Nucleus accumbens (tissue), 56 donors: ENCODE measurements at regions not wholly inside any gene's neighbourhood (a gene's known extent, or its start where the extent isn't known, plus 50 kb on each side); places are given as distances from the start of the nearest gene placed in this dataset.
A peak's percentile ranks its signal among the peaks of the same experiment; 100 is the strongest.
"Not testable (repeated sequence)": the region's sequence is repeated elsewhere in the genome, so short reads cannot be mapped to it uniquely, and the experiment has no call there.

Experiments used
- DNase-seq, 56 donors: peaks; one replicate each; lab custom pipeline; 2025; lab: John Stamatoyannopoulos, UW

DNA sequence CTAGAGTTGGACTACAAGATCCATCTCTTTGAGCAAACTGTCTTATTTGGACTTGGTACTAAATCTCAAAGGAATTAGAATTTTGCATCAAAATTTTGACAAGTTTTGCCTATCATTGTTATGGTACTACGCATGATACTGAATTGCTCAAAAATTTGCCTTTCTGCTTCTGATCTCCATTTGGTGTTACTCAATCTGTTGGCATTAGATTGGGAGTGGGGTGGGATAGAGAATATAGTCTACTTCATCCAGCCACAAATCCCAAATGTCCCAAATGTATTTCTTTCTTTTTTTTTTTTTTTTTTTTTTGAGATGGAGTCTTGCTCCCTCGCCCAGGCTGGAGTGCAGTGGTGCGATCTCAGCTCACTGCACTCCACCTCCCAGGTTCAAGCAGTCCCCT is 204.8 kb downstream of the TANC2 start:
- DNase-seq = no peak

GRCh38 chr17:63171428-63172393 is 205.7 kb downstream of the TANC2 start:
- no peak for DNase-seq

GRCh38 chr17:63173450-63173849 is 207.4 kb downstream of the TANC2 start:
- DNase-seq = no peak

DNA sequence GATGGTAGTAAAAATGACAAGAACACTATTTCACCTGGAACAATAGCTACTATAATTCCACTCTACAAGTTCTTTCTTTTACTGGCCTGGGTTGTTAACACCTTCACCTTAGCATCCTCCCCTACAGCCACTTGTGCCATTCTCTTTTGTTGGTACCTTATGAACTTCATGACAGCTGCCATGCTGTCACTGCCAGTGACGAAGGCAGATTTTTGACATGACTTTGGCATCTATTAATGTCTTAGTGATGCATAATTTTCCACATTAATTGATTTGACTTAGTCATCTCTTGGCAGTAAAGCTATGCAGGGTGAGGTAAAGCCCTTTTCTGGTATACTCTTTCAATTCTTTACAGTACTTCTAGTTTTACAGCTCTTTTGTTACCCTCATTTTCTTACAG is 207.9 kb downstream of the TANC2 start:
- DNase-seq = no peak

DNA sequence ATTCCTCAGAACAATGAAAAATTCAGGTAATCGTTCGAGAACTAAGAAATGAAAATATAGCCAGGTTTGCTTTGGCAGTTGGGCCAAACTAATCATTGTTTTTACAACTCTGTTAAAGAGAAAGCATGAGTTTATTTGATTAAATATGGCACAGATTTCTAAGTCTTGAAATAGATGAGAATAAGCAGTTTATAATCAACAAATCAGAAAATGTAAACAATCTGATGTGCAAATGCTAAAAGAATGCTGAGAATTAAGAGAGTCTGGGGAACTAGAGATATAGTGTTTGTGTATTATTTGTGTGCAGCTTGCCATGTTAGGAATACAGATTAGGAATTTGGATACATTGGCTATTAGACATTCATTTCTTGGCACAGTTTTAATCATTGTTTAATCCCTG is 212.5 kb downstream of the TANC2 start:
- no peak for DNase-seq

- DNase-seq = peak in 17 of 56 donors; percentile 5 to 63 (median 29)
Observed at GRCh38 chr17:63181856-63182255, 215.8 kb downstream of the TANC2 start.

DNA sequence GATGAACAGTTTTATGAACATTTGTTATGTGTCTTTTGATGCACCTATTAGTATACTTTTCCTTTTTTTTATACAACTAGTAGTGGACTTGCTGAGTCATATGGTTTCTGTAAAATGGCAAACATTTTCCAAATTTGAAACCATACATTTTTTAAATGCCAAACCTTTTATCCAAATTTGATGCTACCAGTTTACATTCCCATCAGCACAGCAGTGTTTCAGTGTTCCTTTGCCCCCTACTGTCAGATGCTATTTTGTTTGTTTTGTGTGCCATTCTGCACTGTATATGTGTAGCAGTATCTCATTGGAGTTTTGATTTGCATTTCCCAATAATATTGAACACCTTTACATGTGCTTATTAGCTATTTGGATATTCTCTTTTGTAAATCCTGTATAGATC is 219.4 kb downstream of the TANC2 start:
- DNase-seq = no peak

- no peak for DNase-seq
Observed at GRCh38 chr17:63189082-63189481, 223.0 kb downstream of the TANC2 start.

GRCh38 chr17:63189930-63190329 is 223.9 kb downstream of the TANC2 start:
- DNase-seq = no peak

DNA sequence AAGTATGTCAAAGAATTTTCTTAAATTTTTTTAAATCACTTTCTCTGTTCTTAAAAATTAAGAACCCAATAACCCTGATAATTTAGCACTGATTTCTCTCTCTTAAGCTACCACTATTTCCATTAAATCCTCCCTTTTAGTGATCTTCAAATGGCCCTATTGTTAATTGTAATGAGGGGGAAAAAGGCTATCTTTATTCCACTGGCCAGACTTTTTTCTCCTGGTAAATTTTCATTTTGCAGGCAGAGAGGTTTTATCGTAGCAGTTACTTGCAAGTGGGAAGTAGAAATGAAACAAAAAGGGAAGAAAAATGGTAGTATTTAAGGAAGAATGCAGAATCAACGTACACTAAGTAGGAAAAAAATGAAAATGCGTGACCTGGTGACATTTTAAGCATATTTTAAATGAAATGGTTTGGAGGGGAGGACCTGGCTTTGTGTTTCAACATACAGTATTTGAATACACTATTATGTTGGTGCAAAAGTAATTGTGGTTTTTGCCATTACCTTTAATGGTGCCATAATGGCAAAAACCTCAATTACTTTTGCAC is 224.9 kb downstream of the TANC2 start:
- no peak for DNase-seq

DNA sequence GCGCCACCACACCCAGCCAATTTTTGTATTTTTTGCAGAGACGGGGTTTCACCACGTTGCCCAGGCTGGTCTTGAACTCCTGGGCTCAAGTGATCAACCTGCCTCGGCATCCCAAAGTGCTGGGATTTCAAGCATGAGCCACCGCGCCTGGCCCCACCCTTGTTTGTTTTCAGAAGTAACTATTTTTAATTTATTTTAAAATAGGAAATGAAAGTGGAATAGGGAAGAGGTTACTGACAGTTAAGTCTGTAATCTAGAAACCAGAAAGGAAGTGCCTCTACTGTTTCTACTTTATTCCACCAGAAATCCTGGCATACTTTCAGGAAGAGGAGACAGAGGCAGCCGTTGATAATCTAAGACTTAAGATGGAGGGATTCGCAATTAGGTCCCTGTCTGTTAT is 225.6 kb downstream of the TANC2 start:
- DNase-seq = peak in 1 of 56 donors; percentile 3

- no peak for DNase-seq
Observed at GRCh38 chr17:63193827-63194226, 227.8 kb downstream of the TANC2 start.

- DNase-seq = no peak
Observed at GRCh38 chr17:63196772-63197335, 230.8 kb downstream of the TANC2 start.

- DNase-seq = no peak
Observed at GRCh38 chr17:63203652-63204051, 237.6 kb downstream of the TANC2 start.

DNA sequence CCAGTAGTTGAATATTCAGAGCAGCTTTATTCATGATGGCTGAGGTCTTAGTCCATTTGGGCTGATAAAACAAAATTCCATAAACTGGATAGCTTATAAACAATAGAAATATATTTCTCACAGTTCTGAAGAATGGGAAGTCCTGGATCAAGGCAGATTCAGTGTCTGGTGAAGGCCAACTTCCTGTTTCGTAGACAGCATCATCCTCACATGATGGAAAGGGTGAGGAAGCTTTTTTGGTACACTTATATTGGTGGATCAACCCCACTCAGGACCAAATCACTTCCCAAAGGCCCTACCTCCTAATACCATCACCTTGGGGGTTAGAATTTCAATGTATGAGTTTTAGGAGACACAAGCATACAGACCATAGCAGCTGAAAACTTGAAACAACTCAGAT is 224.2 kb downstream of the CYB561 start:
- no peak for DNase-seq

DNA sequence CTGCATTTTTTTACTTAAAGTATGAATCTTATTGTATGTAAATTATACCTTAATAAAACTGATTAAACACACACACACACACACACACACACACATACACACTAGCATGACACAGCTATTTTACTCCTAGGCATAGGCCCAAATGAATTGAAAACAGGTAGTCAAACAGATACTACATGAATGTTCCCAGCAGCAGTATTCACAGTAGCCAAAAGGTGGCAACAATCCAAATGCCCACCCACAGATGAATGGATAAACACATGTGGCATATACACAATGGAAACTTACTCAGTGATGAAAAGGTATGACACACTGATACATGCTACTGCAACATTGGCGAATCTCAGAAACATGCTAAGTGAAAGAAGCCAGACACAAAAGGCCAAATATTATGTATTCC is 223.5 kb downstream of the CYB561 start:
- no peak for DNase-seq

- no peak for DNase-seq
Observed at GRCh38 chr17:63223212-63223911, 222.7 kb downstream of the CYB561 start.

- no peak for DNase-seq
Observed at GRCh38 chr17:63224644-63225043, 221.5 kb downstream of the CYB561 start.

GRCh38 chr17:63226720-63227119 is 219.4 kb downstream of the CYB561 start:
- DNase-seq = not testable (repeated sequence)

DNA sequence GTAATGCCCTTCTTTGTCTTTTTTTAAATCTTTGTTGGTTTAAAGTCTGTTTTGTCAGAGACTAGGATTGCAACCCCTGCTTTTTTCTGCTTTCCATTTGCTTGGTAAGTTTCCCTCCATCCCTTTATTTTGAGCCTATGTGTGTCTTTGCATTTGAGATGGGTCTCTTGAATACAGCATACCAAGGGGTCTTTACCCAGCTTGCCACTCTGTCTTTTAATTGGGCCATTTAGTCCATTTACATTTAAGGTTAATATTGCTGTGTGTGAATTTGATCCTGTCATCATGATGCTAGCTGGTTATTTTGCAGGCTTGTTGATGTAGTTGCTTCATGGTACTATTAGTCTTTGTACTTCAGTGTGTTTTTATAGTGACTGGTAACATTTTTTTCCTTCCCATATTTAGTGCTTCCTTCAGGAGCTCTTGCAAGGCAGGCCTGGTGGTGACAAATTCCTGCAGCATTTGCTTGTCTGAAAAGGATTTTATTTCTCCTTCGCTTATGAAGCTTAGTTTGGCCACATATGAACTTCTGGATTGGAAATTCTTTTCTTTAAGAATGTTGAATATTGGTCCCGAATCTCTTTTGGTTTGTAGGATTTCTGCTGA is 215.0 kb downstream of the CYB561 start:
- DNase-seq = not testable (repeated sequence)
